Heart left ventricle (tissue), 16 donors: ENCODE measurements at regions not wholly inside any gene's neighbourhood (a gene's known extent, or its start where the extent isn't known, plus 50 kb on each side); places are given as distances from the start of the nearest gene placed in this dataset.
A peak's percentile ranks its signal among the peaks of the same experiment; 100 is the strongest.

Experiments used
- ATAC-seq, 4 donors: fragments of 200-7000 bp; cut with Tn5 transposase; one replicate each; pipeline ENCODE4 v1.9.1; 2020 to 2022; ENCODE audit warnings: moderate library complexity in 4 of 4, mild to moderate bottlenecking in 3 of 4, moderate number of reproducible peaks in 1 of 4
- DNase-seq, 5 donors: peaks; one replicate each; pipeline ENCODE4 v3.0.0-alpha.2; 2020
- H3K27ac ChIP-seq, 12 donors: fragments of 200-600 bp; sonication (generic) in 4 of 12; one replicate each; pipeline versions ENCODE4 v1.5.0 to v1.8.0; 2016 to 2022; ENCODE audit warnings: mild to moderate bottlenecking in 2 of 12
- H3K27me3 ChIP-seq, 9 donors: fragments of 200-600 bp; sonication (generic) in 2 of 9; one replicate each; pipeline versions ENCODE4 v1.5.1 to v1.8.0; 2016 to 2022; ENCODE audit warnings: mild to moderate bottlenecking in 3 of 9
- H3K36me3 ChIP-seq, 9 donors: fragments of 200-600 bp; sonication (generic) in 2 of 9; one replicate each; pipeline versions ENCODE4 v1.5.0 to v1.8.0; 2018 to 2022; ENCODE audit warnings: mild to moderate bottlenecking in 2 of 9
- H3K4me1 ChIP-seq, 12 donors: fragments of 200-600 bp; sonication (generic) in 4 of 12; one replicate each; pipeline versions ENCODE4 v1.5.0 to v1.8.0; 2016 to 2022; ENCODE audit warnings: mild to moderate bottlenecking in 3 of 12
- H3K4me3 ChIP-seq, 12 donors: fragments of 200-600 bp; sonication (generic) in 4 of 12; one replicate each; pipeline versions ENCODE4 v1.5.0 to v1.8.0; 2017 to 2022; ENCODE audit warnings: mild to moderate bottlenecking in 9 of 12, moderate library complexity in 4 of 12
- H3K9me3 ChIP-seq, 12 donors: fragments of 200-600 bp; sonication (generic) in 4 of 12; one replicate each; pipeline versions ENCODE4 v1.5.0 to v1.8.0; 2016 to 2022; ENCODE audit warnings: mild to moderate bottlenecking in 1 of 12
- POLR2A ChIP-seq, 2 donors: fragments of 450-650 bp; IDR thresholded peaks; one replicate each; pipeline ENCODE4 v1.6.1; 2017; ENCODE audit warnings: antibody characterized with exemption in 2 of 2, mild to moderate bottlenecking in 2 of 2, moderate library complexity in 2 of 2
- WGBS, 4 donors: extraction: QIAGEN DNeasy Blood & Tissue Kit in 2 of 4; methylation state at CpG; one replicate each; pipeline versions ENCODE4 v1.1.5 to v1.1.7; 2013 to 2018; 5-methylcytosine and 5-hydroxymethylcytosine counted together
- intact Hi-C, 10 donors: fragments of 100-400 bp; cut with DNase I; formaldehyde crosslinking; loops; one replicate each; pipeline versions ENCODE4 v1.11.1 to v1.14.2; 2022
- TF ChIP-seq, protein P1 (sequence below), 12 donors: fragments of 200-600 bp; sonication (generic) in 4 of 12; IDR thresholded peaks; one replicate each; pipeline versions ENCODE4 v1.5.0 to v1.8.0; 2018 to 2022; ENCODE audit warnings: antibody characterized with exemption in 12 of 12, mild to moderate bottlenecking in 5 of 12
- donor health status: ischemic (EF 13 %, LVEDD 7.1; RV severe dilation, severe dysfunction).
- donor health status: healthy with polysubstance abuse.
- donor health status: DM: no; HTN: yes; CAD: no.
- donor health status: DM: no; HTN: no; CAD: no.
- donor health status: ischemic (EF 25% LVEDD 6.9; RV normal size, moderate dysfunction).
- donor health status: ischemic (EF 25% LVEDD 5.7; RV mildly dilated, moderate dysfunction).
- donor health status: healthy.
- donor health status: DM: yes; HTN: yes; CAD: no.
- donor health status: ischemic (EF 35%, LVEDD 5.7; RV mildly dilated, moderate dysfunction).
- donor health status: nonischemic (EF 11% LVEDD 7.7; RV severe dilation, severe dysfunction).
- donor health status: DM: yes; HTN: yes; CAD: no.
- donor health status: PGD.
- donor health status: ischemic (EF 29% LVEDD 5.4; RV normal size, mild dysfunction).
- donor health status: nonischemic (EF 23%, LVEDD 6.1; RV moderate dilation, normal function).

DNA sequence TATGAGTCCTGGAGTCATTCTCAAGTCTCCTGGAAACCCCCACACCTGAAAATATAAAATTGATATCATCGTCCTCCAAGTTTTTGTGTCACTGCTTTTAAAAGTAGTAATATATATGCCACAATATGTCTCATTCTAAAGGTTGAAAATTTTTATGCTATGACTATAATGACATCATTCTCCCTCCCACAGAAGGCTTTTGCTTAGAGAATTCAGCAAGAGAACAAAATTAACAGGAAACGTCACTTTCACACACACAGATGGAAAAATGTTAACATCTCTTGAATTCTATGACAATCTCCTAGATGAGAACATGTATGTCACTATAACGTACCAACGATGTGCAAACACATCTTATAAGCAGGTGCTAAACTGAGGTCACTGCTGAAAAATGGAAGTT lies 498.3 kb downstream of the FOXG1 start:
- WGBS, 4 donors: 54 to 64% (median 62%) methylated on average over 4 of the region's 4 CpGs
- ATAC-seq (no peak), DNase-seq (no peak)
- no peak overlapping the region for H3K4me3 ChIP-seq
- intact Hi-C loops: no loop called here
- H3K27ac ChIP-seq: no peak overlapping the region
- no peak for TF ChIP-seq POLR2A (IDR thresholded peaks at IDR 0.05)
- TF ChIP-seq, protein P1, sequence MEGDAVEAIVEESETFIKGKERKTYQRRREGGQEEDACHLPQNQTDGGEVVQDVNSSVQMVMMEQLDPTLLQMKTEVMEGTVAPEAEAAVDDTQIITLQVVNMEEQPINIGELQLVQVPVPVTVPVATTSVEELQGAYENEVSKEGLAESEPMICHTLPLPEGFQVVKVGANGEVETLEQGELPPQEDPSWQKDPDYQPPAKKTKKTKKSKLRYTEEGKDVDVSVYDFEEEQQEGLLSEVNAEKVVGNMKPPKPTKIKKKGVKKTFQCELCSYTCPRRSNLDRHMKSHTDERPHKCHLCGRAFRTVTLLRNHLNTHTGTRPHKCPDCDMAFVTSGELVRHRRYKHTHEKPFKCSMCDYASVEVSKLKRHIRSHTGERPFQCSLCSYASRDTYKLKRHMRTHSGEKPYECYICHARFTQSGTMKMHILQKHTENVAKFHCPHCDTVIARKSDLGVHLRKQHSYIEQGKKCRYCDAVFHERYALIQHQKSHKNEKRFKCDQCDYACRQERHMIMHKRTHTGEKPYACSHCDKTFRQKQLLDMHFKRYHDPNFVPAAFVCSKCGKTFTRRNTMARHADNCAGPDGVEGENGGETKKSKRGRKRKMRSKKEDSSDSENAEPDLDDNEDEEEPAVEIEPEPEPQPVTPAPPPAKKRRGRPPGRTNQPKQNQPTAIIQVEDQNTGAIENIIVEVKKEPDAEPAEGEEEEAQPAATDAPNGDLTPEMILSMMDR (IDR thresholded peaks at IDR 0.05): no peak
- H3K27me3 ChIP-seq: no peaks in the 10 kb centered on the region
- H3K36me3 ChIP-seq: no peaks in the 10 kb centered on the region
- no peaks in the 10 kb centered on the region for H3K9me3 ChIP-seq
- H3K4me1 ChIP-seq: no peaks in the 10 kb centered on the region

- Histone ChIP-seq H3K4me3 (no peak overlapping the region), H3K27ac (no peak overlapping the region), H3K36me3 (no peaks in the 10 kb centered on the region), H3K9me3 (no peaks in the 10 kb centered on the region), H3K27me3 (no peaks in the 10 kb centered on the region), H3K4me1 (no peaks in the 10 kb centered on the region)
- intact Hi-C loops: no loop called here
- no peak for TF ChIP-seq POLR2A (IDR thresholded peaks at IDR 0.05)
- TF ChIP-seq, protein P1 (IDR thresholded peaks at IDR 0.05): no peak
- 58 to 71% (median 64%) methylated on average over 1 of the region's 1 CpG for WGBS, 4 donors
- DNase-seq (no peak), ATAC-seq (no peak)
Observed at GRCh38 chr14:29265852-29266251, 499.3 kb downstream of the FOXG1 start.

DNA sequence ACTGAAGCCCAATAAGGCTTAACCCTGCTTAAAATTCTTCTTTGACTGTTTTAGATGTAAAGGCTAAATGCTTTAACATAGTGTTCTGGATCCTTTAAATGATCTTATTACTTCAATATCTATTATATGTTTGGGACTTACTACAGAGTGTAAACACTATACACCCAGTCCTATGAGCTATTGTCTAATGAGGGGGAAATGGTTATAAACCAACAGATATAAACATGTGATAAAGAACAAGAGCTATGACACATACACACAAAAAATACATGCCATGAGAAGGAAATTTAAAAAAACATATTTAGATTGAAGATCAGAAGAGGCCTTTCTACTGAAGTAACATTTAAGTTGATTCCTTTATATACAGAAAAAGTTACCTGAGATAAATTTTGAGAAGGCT lies 505.1 kb downstream of the FOXG1 start:
- H3K4me3 ChIP-seq: no peak overlapping the region
- no peak for ATAC-seq

DNA sequence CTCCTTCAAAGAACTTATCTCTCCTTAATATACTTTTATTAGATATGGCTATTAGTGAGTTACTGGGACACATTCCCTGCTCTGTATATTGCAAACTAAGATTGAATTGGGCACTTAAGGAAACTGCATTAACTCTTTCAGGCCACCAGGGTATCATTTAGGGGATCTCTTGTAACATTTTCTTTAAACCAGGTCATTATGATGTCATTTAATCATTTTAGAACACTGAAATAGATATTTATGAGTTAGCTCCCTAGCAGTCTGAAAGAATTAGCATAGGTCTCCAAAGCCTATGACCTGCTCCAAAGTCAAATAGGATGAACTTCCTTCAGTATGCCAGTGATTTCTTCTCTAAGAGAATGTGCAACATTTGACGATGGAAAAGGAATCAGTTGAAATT lies 506.9 kb downstream of the FOXG1 start:
- TF ChIP-seq, protein P1 (IDR thresholded peaks at IDR 0.05): peak in 1 of 12 donors; percentile 26
- no peak for TF ChIP-seq POLR2A (IDR thresholded peaks at IDR 0.05)
- DNase-seq (no peak), ATAC-seq (no peak)
- H3K4me3 ChIP-seq: no peak overlapping the region
- no peaks in the 10 kb centered on the region for H3K36me3 ChIP-seq
- no peaks in the 10 kb centered on the region for H3K4me1 ChIP-seq
- no peaks in the 10 kb centered on the region for H3K27me3 ChIP-seq
- WGBS, 4 donors: 83 to 90% (median 87%) methylated on average over 1 of the region's 1 CpG
- intact Hi-C loops: no loop called here
- no peak overlapping the region for H3K27ac ChIP-seq
- H3K9me3 ChIP-seq: no peaks in the 10 kb centered on the region

More for the DNA sequence above, 505.1 kb downstream of the FOXG1 start:
- no peak for TF ChIP-seq POLR2A (IDR thresholded peaks at IDR 0.05)
- TF ChIP-seq, protein P1 (IDR thresholded peaks at IDR 0.05): no peak
- intact Hi-C loops: no loop called here
- H3K9me3 ChIP-seq: no peaks in the 10 kb centered on the region
- H3K27ac ChIP-seq: no peak overlapping the region
- H3K36me3 ChIP-seq: no peaks in the 10 kb centered on the region
- H3K4me1 ChIP-seq: no peaks in the 10 kb centered on the region
- no peaks in the 10 kb centered on the region for H3K27me3 ChIP-seq
- DNase-seq: no peak
